Prostate gland (tissue), 2 donors: ENCODE measurements at regions not wholly inside any gene's neighbourhood (a gene's known extent, or its start where the extent isn't known, plus 50 kb on each side); places are given as distances from the start of the nearest gene placed in this dataset.

ENCODE experiments used
- CTCF ChIP-seq, 4 experiments: fragments of 200-600 bp in 2 of 4; fragments of 450-650 bp in 2 of 4; sonication (generic) in 2 of 4; IDR thresholded peaks; 1 replicate in 3 of 4; 2 replicates in 1 of 4; pipeline ENCODE4 v1.5.1; 2016 to 2019; ENCODE audit warnings: antibody characterized with exemption in 4 of 4, mild to moderate bottlenecking in 2 of 4, moderate library complexity in 2 of 4
- POLR2A ChIP-seq: fragments of 450-650 bp; IDR thresholded peaks from one replicate; pipeline ENCODE4 v1.6.1; 2016; ENCODE audit warnings: antibody characterized with exemption, mild to moderate bottlenecking

DNA sequence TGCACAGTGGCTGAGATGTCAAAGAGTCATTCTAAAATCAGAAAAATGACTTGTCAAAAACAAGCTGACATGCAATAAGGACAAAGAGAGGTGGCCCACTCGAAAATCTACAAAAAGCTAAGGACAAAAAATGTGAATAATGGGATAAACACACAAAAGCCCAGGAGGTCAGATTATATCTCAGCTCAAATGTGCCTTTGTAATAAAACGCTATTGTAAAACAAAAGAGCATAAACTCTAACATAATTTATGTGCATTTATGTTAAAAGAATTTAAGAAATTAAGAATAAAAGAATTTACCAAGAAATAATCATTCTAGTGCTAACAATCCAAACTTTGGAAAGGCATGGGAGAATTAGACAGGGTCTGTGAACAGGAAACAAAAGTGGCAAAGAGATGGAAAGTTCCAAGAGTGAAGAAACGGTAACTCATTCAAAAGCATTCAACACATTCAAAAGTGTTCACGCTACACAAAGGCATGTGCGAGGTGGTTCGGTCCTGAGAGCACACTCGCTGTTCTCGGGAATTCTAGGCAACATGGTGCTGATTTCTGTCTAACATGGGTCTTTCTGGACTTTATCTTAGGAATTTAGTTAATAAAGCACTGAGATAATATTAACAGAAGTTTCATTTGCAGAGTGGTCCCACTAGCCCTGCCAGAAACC is 197.7 kb downstream of the KATNAL1 start:
- no peak for TF ChIP-seq CTCF (IDR thresholded peaks at IDR 0.05)
- no peak for TF ChIP-seq POLR2A
